GM20000 (cell line): ENCODE measurements at regions not wholly inside any gene's neighbourhood (a gene's known extent, or its start where the extent isn't known, plus 50 kb on each side); places are given as distances from the start of the nearest gene placed in this dataset.
A peak's percentile ranks its signal among the peaks of the same experiment; 100 is the strongest.

Source experiments
- DNase-seq: peaks from one replicate; pipeline ENCODE4 v3.0.0; 2012; ENCODE audit warnings: low spot score
- CTCF ChIP-seq: IDR thresholded peaks from 2 replicates; pipeline ENCODE4 v1.5.1; 2012; ENCODE audit warnings: mild to moderate bottlenecking, control low read depth; ENCODE audit errors: extremely low read depth, missing control alignments

- DNase-seq: no peak
- no peak for TF ChIP-seq CTCF
Measured at GRCh38 chr4:125734504-125734903, 419.7 kb downstream of the FAT4 start.

GRCh38 chr4:125735102-125735501 lies 420.3 kb downstream of the FAT4 start:
- DNase-seq: no peak
- no peak for TF ChIP-seq CTCF

- DNase-seq: no peak
- TF ChIP-seq CTCF: no peak
Measured at GRCh38 chr4:125736057-125736456, 421.3 kb downstream of the FAT4 start.

GRCh38 chr4:125739760-125740159 lies 425.0 kb downstream of the FAT4 start:
- no peak for DNase-seq
- no peak for TF ChIP-seq CTCF

GRCh38 chr4:125741825-125742452 lies 427.2 kb downstream of the FAT4 start:
- peak; percentile 24 for DNase-seq
- no peak for TF ChIP-seq CTCF

- TF ChIP-seq CTCF: no peak
- no peak for DNase-seq
Measured at GRCh38 chr4:125744891-125745364, 430.2 kb downstream of the FAT4 start.

GRCh38 chr4:125749354-125749753 lies 434.6 kb downstream of the FAT4 start:
- no peak for DNase-seq
- TF ChIP-seq CTCF: no peak
